Fibroblast of the aortic adventitia (primary cell): ENCODE measurements at regions not wholly inside any gene's neighbourhood (a gene's known extent, or its start where the extent isn't known, plus 50 kb on each side); places are given as distances from the start of the nearest gene placed in this dataset.

Source experiments
- DNase-seq: peaks from one replicate; pipeline ENCODE4 v3.0.0-alpha.2; 2010; ENCODE audit warnings: low read depth
- H3K4me3 ChIP-seq: 2 replicates; pipeline ENCODE4 v1.5.1; 2011; ENCODE audit warnings: low read depth, mild to moderate bottlenecking, control low read depth, low read length, moderate library complexity
- CTCF ChIP-seq: IDR thresholded peaks from 2 replicates; pipeline ENCODE4 v1.5.1; 2011; ENCODE audit warnings: mild to moderate bottlenecking, low read length, control low read depth, inconsistent platforms; ENCODE audit not compliant: insufficient read depth

GRCh38 chr12:13725049-13725448, 256.4 kb downstream of the GRIN2B start:
- no peak overlapping the region for H3K4me3 ChIP-seq
- no peak for DNase-seq
- no peak for TF ChIP-seq CTCF

GRCh38 chr12:13724136-13724535, 257.3 kb downstream of the GRIN2B start:
- no peak for DNase-seq
- no peak overlapping the region for H3K4me3 ChIP-seq
- no peak for TF ChIP-seq CTCF

- H3K4me3 ChIP-seq: no peak overlapping the region
- TF ChIP-seq CTCF: no peak
- DNase-seq: no peak
These were observed 261.4 kb downstream of the GRIN2B start for GRCh38 chr12:13719986-13720385.

- no peak overlapping the region for H3K4me3 ChIP-seq
- TF ChIP-seq CTCF: no peak
- no peak for DNase-seq
These were observed 263.1 kb downstream of the GRIN2B start for GRCh38 chr12:13718271-13718670.

GRCh38 chr12:13716119-13716518, 265.3 kb downstream of the GRIN2B start:
- no peak for DNase-seq
- no peak for TF ChIP-seq CTCF
- no peak overlapping the region for H3K4me3 ChIP-seq

GRCh38 chr12:13713556-13714410, 267.6 kb downstream of the GRIN2B start:
- no peak for TF ChIP-seq CTCF
- DNase-seq: no peak
- H3K4me3 ChIP-seq: no peak overlapping the region

- DNase-seq: no peak
- no peak for TF ChIP-seq CTCF
- H3K4me3 ChIP-seq: no peak overlapping the region
These were observed 273.6 kb downstream of the GRIN2B start for GRCh38 chr12:13707829-13708228.
